Gastroesophageal sphincter (tissue), 3 donors: ENCODE measurements at regions not wholly inside any gene's neighbourhood (a gene's known extent, or its start where the extent isn't known, plus 50 kb on each side); places are given as distances from the start of the nearest gene placed in this dataset.

Source experiments
- EP300 ChIP-seq: sonication (generic); formaldehyde crosslinking; IDR thresholded peaks from one replicate; pipeline ENCODE4 v1.6.1; 2017; ENCODE audit warnings: antibody characterized with exemption, mild to moderate bottlenecking
- POLR2A ChIP-seq, 2 donors: fragments of 450-650 bp; IDR thresholded peaks; one replicate each; pipeline ENCODE4 v1.6.1; 2017; ENCODE audit warnings: antibody characterized with exemption in 2 of 2, mild to moderate bottlenecking in 2 of 2, moderate library complexity in 1 of 2
- TF ChIP-seq, protein P1 (sequence below), 4 experiments: fragments of 200-600 bp in 2 of 4; fragments of 450-650 bp in 2 of 4; sonication (generic) in 1 of 4; IDR thresholded peaks; one replicate each; pipeline ENCODE4 v1.5.1; 2017 to 2019; ENCODE audit warnings: antibody characterized with exemption in 4 of 4, mild to moderate bottlenecking in 2 of 4, moderate library complexity in 2 of 4

DNA sequence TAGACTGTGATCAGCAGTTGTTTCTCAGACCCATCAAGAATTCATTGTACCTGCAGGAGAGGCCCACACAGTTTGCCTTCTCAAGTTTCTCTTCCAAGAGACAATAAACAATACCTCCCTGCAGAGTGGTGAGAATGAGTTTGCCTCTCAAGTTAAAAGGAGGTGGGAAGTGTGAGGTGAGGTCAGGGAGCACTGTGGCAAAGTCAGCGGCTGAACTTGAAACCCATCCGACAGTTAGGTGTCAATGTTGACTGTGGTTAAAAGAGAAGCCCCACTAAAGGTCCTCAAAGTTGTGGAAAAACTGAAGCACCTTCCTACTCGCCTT is 72.9 kb upstream of the TSC22D1 start:
- TF ChIP-seq, protein P1, sequence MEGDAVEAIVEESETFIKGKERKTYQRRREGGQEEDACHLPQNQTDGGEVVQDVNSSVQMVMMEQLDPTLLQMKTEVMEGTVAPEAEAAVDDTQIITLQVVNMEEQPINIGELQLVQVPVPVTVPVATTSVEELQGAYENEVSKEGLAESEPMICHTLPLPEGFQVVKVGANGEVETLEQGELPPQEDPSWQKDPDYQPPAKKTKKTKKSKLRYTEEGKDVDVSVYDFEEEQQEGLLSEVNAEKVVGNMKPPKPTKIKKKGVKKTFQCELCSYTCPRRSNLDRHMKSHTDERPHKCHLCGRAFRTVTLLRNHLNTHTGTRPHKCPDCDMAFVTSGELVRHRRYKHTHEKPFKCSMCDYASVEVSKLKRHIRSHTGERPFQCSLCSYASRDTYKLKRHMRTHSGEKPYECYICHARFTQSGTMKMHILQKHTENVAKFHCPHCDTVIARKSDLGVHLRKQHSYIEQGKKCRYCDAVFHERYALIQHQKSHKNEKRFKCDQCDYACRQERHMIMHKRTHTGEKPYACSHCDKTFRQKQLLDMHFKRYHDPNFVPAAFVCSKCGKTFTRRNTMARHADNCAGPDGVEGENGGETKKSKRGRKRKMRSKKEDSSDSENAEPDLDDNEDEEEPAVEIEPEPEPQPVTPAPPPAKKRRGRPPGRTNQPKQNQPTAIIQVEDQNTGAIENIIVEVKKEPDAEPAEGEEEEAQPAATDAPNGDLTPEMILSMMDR (IDR thresholded peaks at IDR 0.05): no peak
- TF ChIP-seq EP300 (no peak), POLR2A (IDR thresholded peaks at IDR 0.05) (no peak)
